A172 (cell line): ENCODE measurements at regions not wholly inside any gene's neighbourhood (a gene's known extent, or its start where the extent isn't known, plus 50 kb on each side); places are given as distances from the start of the nearest gene placed in this dataset.
A peak's percentile ranks its signal among the peaks of the same experiment; 100 is the strongest.

Experiments used
- DNase-seq: peaks from one replicate; pipeline ENCODE4 v3.0.0-alpha.2; 2015; ENCODE audit warnings: low spot score

- DNase-seq, result no peak
Measured at GRCh38 chr6:20024316-20024673, 187.1 kb downstream of the ID4 start.

- no peak for DNase-seq
Measured at GRCh38 chr6:20024978-20025377, 187.3 kb downstream of the MBOAT1 start.

- DNase-seq, result no peak
Measured at GRCh38 chr6:20025681-20026080, 186.6 kb downstream of the MBOAT1 start.

- DNase-seq, result no peak
Measured at GRCh38 chr6:20028143-20028542, 184.1 kb downstream of the MBOAT1 start.

GRCh38 chr6:20028562-20028961 lies 183.7 kb downstream of the MBOAT1 start:
- DNase-seq, result no peak

- DNase-seq, result no peak
Measured at GRCh38 chr6:20029979-20030378, 182.3 kb downstream of the MBOAT1 start.

GRCh38 chr6:20031342-20031741 lies 180.9 kb downstream of the MBOAT1 start:
- DNase-seq, result no peak

GRCh38 chr6:20033697-20034407 lies 178.4 kb downstream of the MBOAT1 start:
- DNase-seq, result no peak

- DNase-seq, result no peak
Measured at GRCh38 chr6:20034408-20034769, 177.9 kb downstream of the MBOAT1 start.

- DNase-seq, result no peak
Measured at GRCh38 chr6:20036141-20036677, 176.1 kb downstream of the MBOAT1 start.

GRCh38 chr6:20038410-20039204 lies 173.7 kb downstream of the MBOAT1 start:
- peak; percentile 73 for DNase-seq

- DNase-seq, result no peak
Measured at GRCh38 chr6:20044883-20045282, 167.4 kb downstream of the MBOAT1 start.
